ENCODE measurements at regions not wholly inside any gene's neighbourhood (a gene's known extent, or its start where the extent isn't known, plus 50 kb on each side); places are given as distances from the start of the nearest gene placed in this dataset.
"Not testable (repeated sequence)": the region's sequence is repeated elsewhere in the genome, so short reads cannot be mapped to it uniquely, and the experiment has no call there.

DNA sequence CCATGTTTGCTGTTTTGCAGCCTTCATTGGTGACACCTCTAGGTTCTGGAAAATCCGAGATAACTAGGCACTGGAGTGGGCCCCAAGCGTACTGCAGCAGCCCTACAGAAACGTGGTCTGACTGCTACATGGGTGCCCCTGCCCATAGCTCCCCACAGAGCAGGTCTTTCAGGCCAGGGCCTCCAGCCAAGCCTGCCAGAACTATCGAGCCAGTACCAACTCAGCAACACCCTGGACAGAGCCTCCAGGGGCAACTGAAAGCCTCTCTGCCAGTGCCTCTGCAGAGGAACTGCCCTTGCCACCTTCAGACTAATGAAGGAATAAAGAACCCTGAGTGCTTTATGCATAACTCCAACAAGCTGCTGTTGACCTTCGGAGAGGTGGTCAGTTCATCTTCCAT, 111.1 kb upstream of the PPP3CA start:
- Mint-ChIP-seq H3K27ac (no peak overlapping the region), H3K27me3 (peaks cover 20% of the 10 kb centered on the region), H3K4me1 (ENCODE audit: low read depth) (no peaks in the 10 kb centered on the region), H3K4me3 (no peak overlapping the region), H3K36me3 (ENCODE audit: low read depth) (no peaks in the 10 kb centered on the region), H3K9me3 (peaks cover 4% of the 10 kb centered on the region)

GRCh38 chr4:101451086-101451485, 103.8 kb upstream of the PPP3CA start:
- Mint-ChIP-seq H3K36me3 (ENCODE audit: low read depth) (no peaks in the 10 kb centered on the region), H3K27me3 (peaks cover 21% of the 10 kb centered on the region), H3K4me1 (ENCODE audit: low read depth) (no peaks in the 10 kb centered on the region), H3K27ac (no peak overlapping the region), H3K4me3 (no peak overlapping the region), H3K9me3 (no peaks in the 10 kb centered on the region)

DNA sequence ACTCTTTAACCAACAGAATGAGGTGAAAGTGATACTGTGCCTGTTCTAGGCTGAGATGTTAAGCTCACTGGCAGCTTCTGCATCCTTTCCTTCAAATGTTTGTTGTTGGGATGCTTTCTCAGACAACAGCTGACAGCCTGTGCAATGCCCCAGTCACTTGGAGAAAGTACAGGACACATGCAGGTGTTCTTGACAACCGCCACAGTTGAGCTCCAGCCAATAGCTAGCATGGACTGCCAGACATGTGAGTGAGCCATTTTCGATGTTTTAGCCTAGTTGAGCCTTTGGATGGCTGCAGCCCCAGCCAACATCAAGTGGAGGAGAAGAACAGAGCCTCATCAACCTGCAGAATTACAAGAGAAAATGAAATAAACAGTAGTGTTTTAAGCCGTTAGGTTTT, 94.1 kb upstream of the PPP3CA start:
- Mint-ChIP-seq H3K9me3 (peaks cover 4% of the 10 kb centered on the region), H3K27ac (no peak overlapping the region), H3K36me3 (ENCODE audit: low read depth) (no peaks in the 10 kb centered on the region), H3K4me3 (no peak overlapping the region), H3K4me1 (ENCODE audit: low read depth) (no peaks in the 10 kb centered on the region), H3K27me3 (peaks cover 26% of the 10 kb centered on the region)

DNA sequence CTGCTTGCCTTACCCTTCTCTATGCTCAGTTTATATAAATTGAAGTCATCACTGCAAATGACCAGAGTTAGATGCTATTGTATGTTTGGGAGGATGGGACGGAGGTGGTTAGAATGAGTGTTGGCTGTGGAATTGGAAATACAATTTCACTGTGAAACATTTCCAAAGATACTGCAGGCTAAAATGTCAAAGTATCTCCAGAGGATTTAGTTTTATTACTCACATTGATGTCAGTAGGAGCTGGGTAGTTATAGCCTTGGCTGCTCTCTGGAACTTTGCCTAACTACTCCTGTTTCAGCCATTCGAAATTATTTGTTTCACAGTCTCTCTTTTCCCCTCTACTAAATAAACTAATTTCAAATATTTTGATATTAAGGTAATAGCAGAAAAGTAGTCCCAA, 92.6 kb upstream of the PPP3CA start:
- H3K4me3 Mint-ChIP-seq = no peak overlapping the region
- H3K27ac Mint-ChIP-seq = no peak overlapping the region
- peaks cover 20% of the 10 kb centered on the region for H3K27me3 Mint-ChIP-seq
- no peaks in the 10 kb centered on the region for H3K36me3 Mint-ChIP-seq (ENCODE audit: low read depth)
- H3K9me3 Mint-ChIP-seq = peaks cover 4% of the 10 kb centered on the region
- H3K4me1 Mint-ChIP-seq (ENCODE audit: low read depth) = no peaks in the 10 kb centered on the region

DNA sequence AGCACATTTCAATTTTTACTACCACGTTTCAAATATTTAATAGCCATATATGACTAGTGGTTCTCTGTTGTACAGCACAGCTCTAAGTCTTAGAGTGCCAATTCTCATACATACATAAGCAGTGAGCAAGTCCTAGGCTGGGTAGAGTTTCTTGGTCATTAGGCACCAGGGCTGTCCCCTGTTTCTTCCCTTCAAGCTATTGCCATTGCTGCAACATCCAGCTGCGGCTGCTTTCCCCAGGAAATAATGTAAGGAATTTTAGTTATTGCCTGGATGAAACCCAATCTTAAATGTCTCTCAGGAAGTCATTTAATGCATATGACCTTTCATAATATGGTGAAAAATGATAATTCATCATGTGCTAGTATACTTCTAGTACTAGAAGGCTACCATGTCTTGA, 74.1 kb upstream of the PPP3CA start:
- H3K4me1 Mint-ChIP-seq (ENCODE audit: low read depth) = peaks cover 41% of the 10 kb centered on the region
- H3K27ac Mint-ChIP-seq = no peak overlapping the region
- no peaks in the 10 kb centered on the region for H3K9me3 Mint-ChIP-seq
- no peak overlapping the region for H3K4me3 Mint-ChIP-seq
- H3K36me3 Mint-ChIP-seq (ENCODE audit: low read depth) = no peaks in the 10 kb centered on the region
- H3K27me3 Mint-ChIP-seq = peaks cover 14% of the 10 kb centered on the region

DNA sequence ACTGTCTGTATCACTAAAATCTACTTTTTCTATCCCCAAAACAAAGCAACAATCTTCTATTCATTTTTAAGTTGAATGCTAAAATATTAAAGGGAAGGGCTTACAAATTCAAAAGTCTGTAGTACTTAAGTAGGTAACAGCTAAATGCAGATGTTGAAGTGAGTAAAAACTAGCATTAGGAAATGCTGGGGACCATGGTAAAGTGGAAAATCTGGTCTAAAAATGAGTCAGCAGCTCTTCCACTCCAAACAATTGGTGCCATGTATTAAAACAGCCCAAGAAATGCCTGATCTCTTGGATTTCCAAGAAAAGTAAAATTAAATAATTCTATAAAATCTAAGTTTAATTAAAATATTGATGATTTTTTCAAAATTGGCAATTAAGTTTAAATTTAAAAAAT, 73.3 kb upstream of the PPP3CA start:
- Mint-ChIP-seq H3K27me3 (peaks cover 12% of the 10 kb centered on the region), H3K27ac (peak overlapping the region; percentile 29), H3K4me1 (ENCODE audit: low read depth) (peaks cover 43% of the 10 kb centered on the region), H3K4me3 (no peak overlapping the region), H3K9me3 (no peaks in the 10 kb centered on the region), H3K36me3 (ENCODE audit: low read depth) (no peaks in the 10 kb centered on the region)

DNA sequence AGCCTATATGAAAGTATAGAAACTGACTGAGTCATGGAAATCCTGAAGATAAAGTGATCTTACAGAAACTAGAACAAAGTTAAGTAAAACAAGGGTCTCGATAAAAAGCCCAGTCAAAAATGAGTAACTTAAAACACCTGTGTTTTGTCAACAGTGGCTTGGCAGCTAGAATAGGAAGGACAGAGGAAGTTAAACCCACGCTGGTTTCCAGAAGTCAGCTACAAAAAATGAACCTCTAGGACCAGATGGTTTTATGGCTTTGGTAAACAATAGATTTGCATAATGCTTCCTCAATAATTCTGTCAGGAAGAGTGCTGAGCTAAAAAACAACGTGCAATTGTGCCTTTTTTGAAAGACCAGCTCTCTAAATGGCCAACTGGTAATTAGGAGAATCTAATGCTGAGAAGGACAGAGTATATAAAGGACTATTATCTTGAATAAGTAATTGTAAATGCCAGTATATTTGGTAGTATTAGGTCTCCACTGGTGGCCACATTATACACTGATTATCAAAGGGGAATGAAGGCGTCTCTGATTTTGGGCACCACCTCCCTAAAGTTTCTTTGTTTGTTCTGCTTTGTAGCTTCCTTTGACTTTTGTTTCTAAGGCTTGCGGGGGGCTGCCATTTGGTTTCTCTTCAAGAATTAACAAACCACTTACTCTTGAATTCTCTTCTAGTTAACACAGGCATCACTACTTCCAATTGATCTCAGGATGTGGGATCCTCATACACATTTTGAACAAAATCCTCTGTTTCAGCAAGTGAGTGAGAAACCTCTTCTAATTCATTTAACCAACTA, 72.2 kb upstream of the PPP3CA start:
- Mint-ChIP-seq H3K27me3 (peaks cover 19% of the 10 kb centered on the region), H3K36me3 (ENCODE audit: low read depth) (no peaks in the 10 kb centered on the region), H3K27ac (peak overlapping the region; percentile 62), H3K4me1 (ENCODE audit: low read depth) (peaks cover 50% of the 10 kb centered on the region), H3K9me3 (no peaks in the 10 kb centered on the region), H3K4me3 (peak overlapping the region; percentile 28)

- peak overlapping the region; percentile 82 for H3K27ac Mint-ChIP-seq
- H3K4me3 Mint-ChIP-seq = peak overlapping the region; percentile 32
- no peaks in the 10 kb centered on the region for H3K9me3 Mint-ChIP-seq
- H3K27me3 Mint-ChIP-seq = peaks cover 16% of the 10 kb centered on the region
- peaks cover 55% of the 10 kb centered on the region for H3K4me1 Mint-ChIP-seq (ENCODE audit: low read depth)
- no peaks in the 10 kb centered on the region for H3K36me3 Mint-ChIP-seq (ENCODE audit: low read depth)
Measured at GRCh38 chr4:101418466-101418865, 71.1 kb upstream of the PPP3CA start.

GRCh38 chr4:101418055-101418454, 70.7 kb upstream of the PPP3CA start:
- peaks cover 16% of the 10 kb centered on the region for H3K27me3 Mint-ChIP-seq
- no peaks in the 10 kb centered on the region for H3K9me3 Mint-ChIP-seq
- H3K27ac Mint-ChIP-seq = peak overlapping the region; percentile 82
- H3K4me3 Mint-ChIP-seq = peak overlapping the region; percentile 32
- no peaks in the 10 kb centered on the region for H3K36me3 Mint-ChIP-seq (ENCODE audit: low read depth)
- H3K4me1 Mint-ChIP-seq (ENCODE audit: low read depth) = peaks cover 55% of the 10 kb centered on the region

DNA sequence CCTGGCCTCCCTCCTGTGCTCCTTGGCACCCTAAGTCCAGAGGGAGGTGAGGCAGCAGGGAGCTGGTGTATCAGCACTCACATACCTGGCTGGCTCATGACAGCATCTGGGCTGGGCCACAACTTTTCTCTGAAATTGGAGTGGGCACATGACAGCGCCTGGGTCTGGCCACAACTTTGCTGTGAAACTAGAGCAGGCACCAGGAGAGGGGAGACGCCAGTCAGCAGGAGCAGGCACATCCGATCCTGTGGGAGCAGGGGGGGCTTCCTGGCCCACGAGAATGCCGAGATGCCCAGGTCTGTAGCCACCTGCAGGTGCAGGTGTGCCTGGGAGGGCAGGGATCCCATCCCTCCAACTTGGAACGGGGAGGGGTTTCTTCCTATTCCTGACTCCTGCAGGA, 69.7 kb upstream of the PPP3CA start:
- Mint-ChIP-seq H3K4me3 (no peak overlapping the region), H3K27me3 (peaks cover 16% of the 10 kb centered on the region), H3K36me3 (ENCODE audit: low read depth) (no peaks in the 10 kb centered on the region), H3K9me3 (no peaks in the 10 kb centered on the region), H3K4me1 (ENCODE audit: low read depth) (peaks cover 55% of the 10 kb centered on the region), H3K27ac (no peak overlapping the region)

- peaks cover 23% of the 10 kb centered on the region for H3K27me3 Mint-ChIP-seq
- no peaks in the 10 kb centered on the region for H3K9me3 Mint-ChIP-seq
- H3K27ac Mint-ChIP-seq = no peak overlapping the region
- H3K36me3 Mint-ChIP-seq (ENCODE audit: low read depth) = no peaks in the 10 kb centered on the region
- no peak overlapping the region for H3K4me3 Mint-ChIP-seq
- peaks cover 58% of the 10 kb centered on the region for H3K4me1 Mint-ChIP-seq (ENCODE audit: low read depth)
Measured at GRCh38 chr4:101415962-101416361, 68.6 kb upstream of the PPP3CA start.

DNA sequence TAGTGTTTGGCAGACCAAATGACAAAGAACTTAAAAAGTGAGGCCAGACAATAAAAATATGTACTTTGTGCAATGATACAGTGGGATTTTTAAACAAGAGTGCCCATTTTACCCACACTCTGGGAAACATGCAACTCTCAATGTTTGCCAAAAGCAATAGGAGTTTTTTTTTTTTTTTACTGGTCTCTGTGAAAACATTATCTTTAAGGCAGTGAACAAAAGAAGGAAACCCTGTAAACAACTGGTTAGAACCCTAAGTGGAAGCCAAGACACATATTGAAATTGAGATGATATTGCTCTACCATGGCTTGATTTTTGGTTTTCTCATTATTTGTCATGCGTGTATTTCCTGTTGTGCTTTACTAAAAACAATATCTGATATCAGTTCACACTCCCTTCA, 67.2 kb upstream of the PPP3CA start:
- no peak overlapping the region for H3K4me3 Mint-ChIP-seq
- H3K27ac Mint-ChIP-seq = no peak overlapping the region
- peaks cover 23% of the 10 kb centered on the region for H3K27me3 Mint-ChIP-seq
- peaks cover 46% of the 10 kb centered on the region for H3K4me1 Mint-ChIP-seq (ENCODE audit: low read depth)
- no peaks in the 10 kb centered on the region for H3K36me3 Mint-ChIP-seq (ENCODE audit: low read depth)
- no peaks in the 10 kb centered on the region for H3K9me3 Mint-ChIP-seq

DNA sequence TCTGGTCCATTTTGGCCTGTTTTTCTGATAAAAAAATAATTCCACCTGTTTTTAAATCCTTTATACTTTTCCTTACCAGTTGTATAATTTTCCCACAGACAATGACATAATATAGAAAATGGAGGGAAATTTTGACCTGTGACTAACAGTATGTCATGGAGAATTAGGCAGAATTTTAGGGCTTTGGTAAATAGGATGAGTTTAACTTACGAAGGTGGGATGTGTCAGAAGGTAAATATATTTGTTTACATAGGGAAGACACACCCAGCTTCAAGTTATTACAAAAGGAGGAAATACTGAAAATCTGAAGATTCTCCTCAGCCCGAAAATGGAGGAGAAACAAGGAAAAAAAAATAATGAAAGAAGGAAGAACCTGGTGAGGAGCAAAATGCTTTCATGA, 64.6 kb upstream of the PPP3CA start:
- Mint-ChIP-seq H3K27ac (no peak overlapping the region), H3K9me3 (no peaks in the 10 kb centered on the region), H3K4me1 (ENCODE audit: low read depth) (peaks cover 20% of the 10 kb centered on the region), H3K36me3 (ENCODE audit: low read depth) (no peaks in the 10 kb centered on the region), H3K4me3 (no peak overlapping the region), H3K27me3 (peaks cover 30% of the 10 kb centered on the region)

DNA sequence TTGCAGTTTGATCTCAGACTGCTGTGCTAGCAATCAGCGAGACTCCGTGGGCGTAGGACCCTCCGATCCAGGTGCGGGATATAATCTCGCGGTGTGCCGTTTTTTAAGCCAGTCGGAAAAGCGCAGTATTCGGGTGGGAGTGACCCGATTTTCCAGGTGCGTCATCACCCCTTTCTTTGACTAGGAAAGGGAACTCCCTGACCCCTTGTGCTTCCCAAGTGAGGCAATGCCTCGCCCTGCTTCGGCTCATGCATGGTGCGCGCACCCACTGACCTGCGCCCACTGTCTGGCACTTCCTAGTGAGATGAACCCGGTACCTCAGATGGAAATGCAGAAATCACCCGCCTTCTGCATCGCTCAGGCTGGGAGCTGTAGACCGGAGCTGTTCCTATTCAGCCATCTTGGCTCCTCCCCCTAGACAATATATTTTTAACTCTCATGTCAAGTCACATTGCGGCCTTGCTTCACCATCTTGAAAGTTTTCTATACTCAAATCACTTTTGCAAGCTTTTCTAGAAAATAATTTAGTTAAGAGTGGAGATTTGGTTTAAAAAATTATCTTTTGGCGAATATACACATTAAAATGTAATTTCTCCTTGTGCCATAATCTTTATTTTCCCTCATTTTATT, 64.1 kb upstream of the PPP3CA start:
- not testable (repeated sequence) for H3K36me3 Mint-ChIP-seq (ENCODE audit: low read depth); H3K9me3 Mint-ChIP-seq; H3K4me3 Mint-ChIP-seq; H3K27ac Mint-ChIP-seq
- Mint-ChIP-seq H3K27me3 (peaks cover 29% of the 10 kb centered on the region), H3K4me1 (ENCODE audit: low read depth) (peaks cover 17% of the 10 kb centered on the region)

GRCh38 chr4:101400096-101400495, 52.8 kb upstream of the PPP3CA start:
- peak overlapping the region; percentile 30 for H3K4me3 Mint-ChIP-seq
- H3K27ac Mint-ChIP-seq = peak overlapping the region; percentile 79
- H3K9me3 Mint-ChIP-seq = peaks cover 4% of the 10 kb centered on the region
- H3K4me1 Mint-ChIP-seq (ENCODE audit: low read depth) = peaks cover 22% of the 10 kb centered on the region
- peaks cover 9% of the 10 kb centered on the region for H3K27me3 Mint-ChIP-seq
- H3K36me3 Mint-ChIP-seq (ENCODE audit: low read depth) = no peaks in the 10 kb centered on the region

DNA sequence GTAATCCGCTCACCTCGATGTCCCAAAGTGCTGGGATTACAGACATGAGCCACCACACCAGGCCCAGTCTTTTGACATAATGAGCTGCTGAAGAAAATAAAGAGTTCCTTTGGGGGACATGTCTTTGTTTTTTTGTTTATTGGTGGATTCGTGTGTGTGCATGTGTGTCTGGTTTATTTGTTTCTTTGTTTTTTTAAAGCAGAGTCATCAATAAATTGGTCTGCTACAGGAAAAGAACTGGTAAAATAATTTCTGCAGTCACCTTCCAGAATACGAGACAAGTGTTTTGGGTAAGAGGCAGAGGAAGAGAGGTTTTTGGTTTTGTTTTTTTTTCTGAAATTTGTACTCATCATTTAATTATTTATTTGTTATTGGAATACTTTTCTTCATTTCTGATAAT, 51.5 kb upstream of the PPP3CA start:
- H3K9me3 Mint-ChIP-seq = no peaks in the 10 kb centered on the region
- peaks cover 22% of the 10 kb centered on the region for H3K4me1 Mint-ChIP-seq (ENCODE audit: low read depth)
- peaks cover 15% of the 10 kb centered on the region for H3K27me3 Mint-ChIP-seq
- H3K27ac Mint-ChIP-seq = no peak overlapping the region
- H3K4me3 Mint-ChIP-seq = no peak overlapping the region
- H3K36me3 Mint-ChIP-seq (ENCODE audit: low read depth) = no peaks in the 10 kb centered on the region

Measured in stimulated activated naive CD8-positive, alpha-beta T cell treated with anti-CD3 and anti-CD28 coated beads, Interleukin-15, Interleukin-2, amounts not matched to agents 100 ng/mL and 50 ng/mL, for 24 hours (primary cell).